ENCODE measurements at regions not wholly inside any gene's neighbourhood (a gene's known extent, or its start where the extent isn't known, plus 50 kb on each side); places are given as distances from the start of the nearest gene placed in this dataset.

DNA sequence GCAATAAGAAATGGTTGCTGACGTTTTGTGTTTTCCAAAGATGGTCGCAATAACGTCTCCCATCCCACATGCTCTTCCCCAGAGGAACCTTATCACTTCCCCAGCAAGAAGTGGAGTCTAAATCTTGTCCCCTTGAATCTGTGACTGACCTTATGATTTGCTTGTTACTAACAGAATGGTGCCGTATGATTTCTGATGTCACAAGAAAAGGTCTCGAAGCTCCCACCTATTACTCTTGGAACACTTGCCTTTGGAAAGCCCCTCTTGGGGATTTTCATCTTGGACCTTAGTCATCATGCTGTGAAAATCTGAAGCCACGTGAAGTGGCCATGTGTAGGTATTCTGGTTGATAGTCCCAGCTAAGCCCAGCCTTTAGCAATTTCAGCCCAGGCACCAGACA, 86.2 kb upstream of the GLS start:
- no peaks in the 10 kb centered on the region for H3K27me3 ChIP-seq (ENCODE audit: control insufficient read depth, insufficient read depth, low read length)
- no peak for DNase-seq
- H3K27ac ChIP-seq (ENCODE audit: low read length): no peak overlapping the region
- no peaks in the 10 kb centered on the region for H3K36me3 ChIP-seq (ENCODE audit: control insufficient read depth, insufficient read depth, low read length)
- WGBS (ENCODE audit: insufficient coverage): 67% methylated on average over 1 of the region's 6 CpGs
- H3K4me3 ChIP-seq (ENCODE audit: low read length): no peak overlapping the region
- no peaks in the 10 kb centered on the region for H3K4me1 ChIP-seq (ENCODE audit: control insufficient read depth, insufficient read depth, low read length)
- H3K9me3 ChIP-seq (replicated peaks; ENCODE audit: control insufficient read depth, low read depth, low read length): no peaks in the 10 kb centered on the region

DNA sequence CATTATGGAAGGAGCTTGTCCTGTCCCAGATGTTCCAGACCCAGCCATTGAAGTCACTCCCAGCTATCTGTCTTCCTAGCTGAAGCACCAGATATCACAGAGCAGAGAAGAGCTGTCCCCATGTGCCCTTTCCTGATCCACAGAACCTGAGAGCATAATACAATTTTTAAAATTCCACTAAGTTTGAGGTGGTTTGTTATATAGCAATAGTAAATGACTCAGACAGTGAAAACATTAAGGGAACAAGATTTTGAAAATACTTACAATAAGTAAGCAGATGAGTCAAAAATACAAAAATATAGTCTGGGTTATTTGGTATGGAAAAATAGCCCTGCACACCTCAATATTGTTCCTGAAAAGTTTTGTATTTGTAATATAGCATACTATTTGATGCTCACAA, 85.8 kb upstream of the GLS start:
- H3K27me3 ChIP-seq (ENCODE audit: control insufficient read depth, insufficient read depth, low read length): no peaks in the 10 kb centered on the region
- no peak overlapping the region for H3K27ac ChIP-seq (ENCODE audit: low read length)
- H3K36me3 ChIP-seq (ENCODE audit: control insufficient read depth, insufficient read depth, low read length): no peaks in the 10 kb centered on the region
- H3K4me3 ChIP-seq (ENCODE audit: low read length): no peak overlapping the region
- DNase-seq: no peak
- no peaks in the 10 kb centered on the region for H3K9me3 ChIP-seq (replicated peaks; ENCODE audit: control insufficient read depth, low read depth, low read length)
- H3K4me1 ChIP-seq (ENCODE audit: control insufficient read depth, insufficient read depth, low read length): no peaks in the 10 kb centered on the region

DNA sequence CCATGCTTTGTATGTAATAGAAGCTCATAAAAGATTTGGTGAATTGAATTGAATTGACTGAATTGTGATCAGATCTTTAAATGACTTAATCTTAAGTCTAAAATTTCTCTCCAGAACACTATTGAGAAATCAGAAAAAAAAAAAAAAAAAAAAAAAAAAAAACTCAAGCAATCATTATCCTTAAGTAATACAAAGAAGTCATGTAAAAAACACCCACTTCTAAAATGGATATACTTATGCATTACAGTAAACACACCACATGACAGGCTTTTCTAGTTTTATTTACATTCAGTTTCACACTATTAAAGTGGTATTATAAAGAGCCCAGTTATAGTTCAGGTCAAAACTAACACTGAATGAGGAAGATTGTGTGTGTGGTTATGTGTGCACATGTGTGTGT, 84.9 kb upstream of the GLS start:
- Histone ChIP-seq H3K9me3 (replicated peaks; ENCODE audit: control insufficient read depth, low read depth, low read length) (no peaks in the 10 kb centered on the region), H3K4me3 (ENCODE audit: low read length) (no peak overlapping the region), H3K36me3 (ENCODE audit: control insufficient read depth, insufficient read depth, low read length) (no peaks in the 10 kb centered on the region), H3K27ac (ENCODE audit: low read length) (no peak overlapping the region), H3K27me3 (ENCODE audit: control insufficient read depth, insufficient read depth, low read length) (no peaks in the 10 kb centered on the region), H3K4me1 (ENCODE audit: control insufficient read depth, insufficient read depth, low read length) (no peaks in the 10 kb centered on the region)
- DNase-seq: no peak

DNA sequence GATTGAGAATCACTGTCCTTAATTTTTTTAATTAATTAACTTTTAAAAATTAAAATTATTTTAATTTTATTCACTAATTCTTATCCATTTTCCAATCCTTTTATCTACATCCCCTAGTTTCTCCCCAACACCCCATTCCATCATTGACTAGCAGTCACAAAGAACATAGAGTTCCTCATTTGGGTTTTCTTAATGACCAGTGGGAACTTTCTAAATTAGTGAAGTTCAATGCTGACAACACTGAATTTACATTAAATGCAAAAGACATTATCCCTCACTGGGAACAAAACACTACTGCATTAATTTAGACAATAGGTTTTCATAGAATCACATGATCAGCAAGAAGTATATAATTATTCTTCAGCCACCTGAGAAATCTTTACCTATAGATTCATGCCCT, 80.6 kb upstream of the GLS start:
- DNase-seq: no peak
- no peak overlapping the region for H3K27ac ChIP-seq (ENCODE audit: low read length)
- no peak overlapping the region for H3K4me3 ChIP-seq (ENCODE audit: low read length)
- H3K36me3 ChIP-seq (ENCODE audit: control insufficient read depth, insufficient read depth, low read length): no peaks in the 10 kb centered on the region
- H3K27me3 ChIP-seq (ENCODE audit: control insufficient read depth, insufficient read depth, low read length): no peaks in the 10 kb centered on the region
- H3K9me3 ChIP-seq (replicated peaks; ENCODE audit: control insufficient read depth, low read depth, low read length): no peaks in the 10 kb centered on the region
- H3K4me1 ChIP-seq (ENCODE audit: control insufficient read depth, insufficient read depth, low read length): no peaks in the 10 kb centered on the region

DNA sequence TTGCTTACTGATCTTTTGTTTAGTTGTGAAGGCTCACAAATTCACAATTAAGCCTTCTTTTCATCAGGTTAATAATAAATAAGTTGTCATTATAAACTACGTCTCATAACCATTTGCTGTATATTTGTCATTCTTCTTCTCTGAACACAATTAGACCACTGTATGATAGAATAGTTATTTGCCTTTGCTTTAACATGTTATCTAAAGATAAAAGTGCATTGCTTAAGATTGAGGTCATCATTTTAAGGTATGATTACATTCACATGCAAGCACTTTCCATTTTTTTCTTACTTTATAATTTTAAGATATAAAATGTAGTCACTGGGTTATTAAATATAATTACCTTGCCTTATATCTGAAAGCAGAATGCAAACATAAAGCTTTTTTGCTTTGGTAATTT, 80.1 kb upstream of the GLS start:
- H3K36me3 ChIP-seq (ENCODE audit: control insufficient read depth, insufficient read depth, low read length): no peaks in the 10 kb centered on the region
- H3K4me3 ChIP-seq (ENCODE audit: low read length): no peak overlapping the region
- DNase-seq: no peak
- no CpG with 5 or more reads among the region's 1 CpG for WGBS (ENCODE audit: insufficient coverage)
- H3K9me3 ChIP-seq (replicated peaks; ENCODE audit: control insufficient read depth, low read depth, low read length): no peaks in the 10 kb centered on the region
- H3K27me3 ChIP-seq (ENCODE audit: control insufficient read depth, insufficient read depth, low read length): no peaks in the 10 kb centered on the region
- no peaks in the 10 kb centered on the region for H3K4me1 ChIP-seq (ENCODE audit: control insufficient read depth, insufficient read depth, low read length)
- H3K27ac ChIP-seq (ENCODE audit: low read length): no peak overlapping the region

DNA sequence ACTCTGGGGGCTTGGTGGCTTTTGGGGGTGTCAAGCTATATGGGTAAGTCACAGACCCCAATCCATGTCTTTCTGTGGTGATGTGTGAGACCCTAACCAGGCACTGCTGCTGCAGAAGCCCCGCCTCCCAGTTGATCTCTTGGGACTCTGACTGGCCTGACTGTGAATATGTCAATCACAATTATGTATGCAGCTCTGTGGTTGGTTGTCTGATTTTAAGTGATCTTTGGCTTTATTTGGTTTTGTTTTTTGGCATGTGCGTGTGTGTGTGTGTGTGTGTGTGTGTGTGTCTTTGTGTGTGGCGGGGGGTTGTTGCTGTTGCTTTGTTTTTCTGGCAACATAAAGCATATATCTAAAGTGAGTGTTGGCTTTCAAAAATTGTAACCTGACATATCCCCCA, 78.5 kb upstream of the GLS start:
- WGBS (ENCODE audit: insufficient coverage): no CpG with 5 or more reads among the region's 3 CpGs
- Histone ChIP-seq H3K27me3 (ENCODE audit: control insufficient read depth, insufficient read depth, low read length) (no peaks in the 10 kb centered on the region), H3K9me3 (replicated peaks; ENCODE audit: control insufficient read depth, low read depth, low read length) (no peaks in the 10 kb centered on the region), H3K4me3 (ENCODE audit: low read length) (no peak overlapping the region), H3K27ac (ENCODE audit: low read length) (no peak overlapping the region), H3K4me1 (ENCODE audit: control insufficient read depth, insufficient read depth, low read length) (no peaks in the 10 kb centered on the region), H3K36me3 (ENCODE audit: control insufficient read depth, insufficient read depth, low read length) (no peaks in the 10 kb centered on the region)
- DNase-seq: no peak

DNA sequence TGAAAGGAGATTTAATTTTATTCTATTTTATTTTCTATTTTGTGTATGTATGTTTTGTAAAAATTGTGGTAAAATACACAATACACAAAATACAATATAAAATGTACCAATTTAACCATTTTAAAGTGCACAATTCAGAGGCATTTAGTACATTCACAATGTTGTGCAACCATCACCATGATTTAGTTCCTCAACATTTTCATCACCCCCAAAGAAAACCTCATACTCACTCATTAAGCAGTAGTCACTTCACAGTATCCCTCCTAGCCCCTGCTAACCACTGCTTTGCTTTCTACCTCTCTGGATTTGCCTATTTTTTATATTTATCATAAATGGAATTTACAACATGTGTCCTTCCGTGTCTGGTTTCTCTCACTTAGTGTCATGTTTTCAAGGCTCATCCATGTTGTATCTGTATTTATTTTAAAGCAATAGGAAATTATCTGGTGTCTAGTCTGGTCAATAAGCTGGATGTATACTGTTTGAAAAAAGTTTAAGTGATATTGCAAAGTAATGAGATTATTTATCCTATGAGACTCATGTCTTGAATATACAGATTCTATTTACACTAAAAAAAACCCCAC, 77.9 kb upstream of the GLS start:
- Histone ChIP-seq H3K4me3 (ENCODE audit: low read length) (no peak overlapping the region), H3K4me1 (ENCODE audit: control insufficient read depth, insufficient read depth, low read length) (no peaks in the 10 kb centered on the region), H3K27me3 (ENCODE audit: control insufficient read depth, insufficient read depth, low read length) (no peaks in the 10 kb centered on the region), H3K27ac (ENCODE audit: low read length) (no peak overlapping the region), H3K36me3 (ENCODE audit: control insufficient read depth, insufficient read depth, low read length) (no peaks in the 10 kb centered on the region), H3K9me3 (replicated peaks; ENCODE audit: control insufficient read depth, low read depth, low read length) (no peaks in the 10 kb centered on the region)
- no CpG with 5 or more reads among the region's 1 CpG for WGBS (ENCODE audit: insufficient coverage)
- no peak for DNase-seq

DNA sequence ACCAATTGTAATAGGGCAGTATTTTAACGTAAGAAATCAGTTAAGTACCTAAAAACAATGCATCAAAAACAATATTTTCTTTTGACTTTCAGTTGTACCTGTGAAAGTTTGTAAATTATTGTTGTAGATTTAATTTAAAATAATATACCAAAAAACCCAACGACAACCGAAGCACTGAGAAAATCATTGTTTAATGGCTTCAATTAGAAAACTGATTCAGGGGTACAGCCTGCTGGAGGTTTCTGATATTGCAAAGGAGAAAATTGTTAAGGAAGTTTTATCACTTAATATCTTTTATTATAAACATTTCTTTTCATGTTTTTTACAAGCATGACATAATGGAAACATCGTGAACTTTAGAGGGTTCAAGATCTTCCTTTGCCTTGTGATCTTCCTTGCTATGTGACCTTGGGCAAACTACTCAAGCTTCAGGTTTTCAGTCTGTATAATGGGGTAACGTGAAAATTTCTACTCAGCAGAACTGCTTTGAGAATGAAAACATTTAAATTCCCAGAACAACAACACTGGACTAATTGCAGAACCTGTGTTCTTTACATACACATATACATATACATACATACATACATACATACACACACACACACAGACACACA, 76.3 kb upstream of the GLS start:
- Histone ChIP-seq H3K9me3 (replicated peaks; ENCODE audit: control insufficient read depth, low read depth, low read length) (no peaks in the 10 kb centered on the region), H3K27me3 (ENCODE audit: control insufficient read depth, insufficient read depth, low read length) (no peaks in the 10 kb centered on the region), H3K36me3 (ENCODE audit: control insufficient read depth, insufficient read depth, low read length) (no peaks in the 10 kb centered on the region), H3K4me3 (ENCODE audit: low read length) (no peak overlapping the region), H3K27ac (ENCODE audit: low read length) (no peak overlapping the region), H3K4me1 (ENCODE audit: control insufficient read depth, insufficient read depth, low read length) (no peaks in the 10 kb centered on the region)
- no CpG with 5 or more reads among the region's 5 CpGs for WGBS (ENCODE audit: insufficient coverage)
- peak; percentile 46 for DNase-seq

DNA sequence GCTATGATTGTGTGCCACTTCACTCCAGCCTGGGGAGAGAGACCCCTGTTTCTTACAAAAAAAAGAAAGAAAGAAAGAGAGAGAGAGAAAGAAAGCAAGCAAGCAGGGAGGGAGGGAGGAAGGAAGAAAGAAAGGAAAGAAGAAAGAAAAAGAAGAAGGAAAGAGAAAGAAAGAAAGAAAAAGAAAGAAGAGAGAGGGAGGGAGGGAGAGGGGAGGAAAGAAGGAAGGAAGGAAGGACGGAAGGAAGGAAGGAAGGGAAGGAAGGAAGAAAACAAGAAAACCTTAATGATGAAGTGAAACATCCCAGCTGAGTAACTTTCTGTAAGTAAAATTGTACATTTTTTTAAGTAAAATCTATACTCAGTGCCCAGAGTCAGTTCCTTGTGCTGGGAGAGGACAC, 75.5 kb upstream of the GLS start:
- no peaks in the 10 kb centered on the region for H3K9me3 ChIP-seq (replicated peaks; ENCODE audit: control insufficient read depth, low read depth, low read length)
- no peak overlapping the region for H3K27ac ChIP-seq (ENCODE audit: low read length)
- H3K4me1 ChIP-seq (ENCODE audit: control insufficient read depth, insufficient read depth, low read length): no peaks in the 10 kb centered on the region
- no peaks in the 10 kb centered on the region for H3K36me3 ChIP-seq (ENCODE audit: control insufficient read depth, insufficient read depth, low read length)
- no peak overlapping the region for H3K4me3 ChIP-seq (ENCODE audit: low read length)
- H3K27me3 ChIP-seq (ENCODE audit: control insufficient read depth, insufficient read depth, low read length): no peaks in the 10 kb centered on the region
- WGBS (ENCODE audit: insufficient coverage): no CpG with 5 or more reads among the region's 1 CpG
- DNase-seq: no peak

DNA sequence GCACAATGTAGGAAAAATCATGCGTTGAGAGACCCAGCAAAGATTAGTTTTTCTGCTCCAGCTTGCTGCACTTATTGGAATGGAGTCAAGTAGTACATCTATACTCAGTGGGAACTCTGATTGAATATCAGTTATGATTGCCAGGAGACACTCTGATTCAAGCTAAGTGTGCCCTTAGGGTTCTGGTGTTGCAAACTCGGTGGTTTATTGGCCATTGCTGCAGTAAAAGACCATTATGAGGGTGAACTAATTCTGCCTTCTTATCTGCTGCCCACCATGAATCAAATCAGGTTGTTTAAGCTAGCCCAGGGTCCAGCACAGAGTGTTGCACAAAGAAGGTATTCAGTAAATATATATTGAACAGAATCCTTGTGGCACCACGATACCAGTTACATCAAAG, 74.8 kb upstream of the GLS start:
- no peaks in the 10 kb centered on the region for H3K36me3 ChIP-seq (ENCODE audit: control insufficient read depth, insufficient read depth, low read length)
- 85% methylated on average over 2 of the region's 3 CpGs for WGBS (ENCODE audit: insufficient coverage)
- no peaks in the 10 kb centered on the region for H3K27me3 ChIP-seq (ENCODE audit: control insufficient read depth, insufficient read depth, low read length)
- no peak for DNase-seq
- no peak overlapping the region for H3K27ac ChIP-seq (ENCODE audit: low read length)
- no peaks in the 10 kb centered on the region for H3K4me1 ChIP-seq (ENCODE audit: control insufficient read depth, insufficient read depth, low read length)
- H3K4me3 ChIP-seq (ENCODE audit: low read length): no peak overlapping the region
- no peaks in the 10 kb centered on the region for H3K9me3 ChIP-seq (replicated peaks; ENCODE audit: control insufficient read depth, low read depth, low read length)

DNA sequence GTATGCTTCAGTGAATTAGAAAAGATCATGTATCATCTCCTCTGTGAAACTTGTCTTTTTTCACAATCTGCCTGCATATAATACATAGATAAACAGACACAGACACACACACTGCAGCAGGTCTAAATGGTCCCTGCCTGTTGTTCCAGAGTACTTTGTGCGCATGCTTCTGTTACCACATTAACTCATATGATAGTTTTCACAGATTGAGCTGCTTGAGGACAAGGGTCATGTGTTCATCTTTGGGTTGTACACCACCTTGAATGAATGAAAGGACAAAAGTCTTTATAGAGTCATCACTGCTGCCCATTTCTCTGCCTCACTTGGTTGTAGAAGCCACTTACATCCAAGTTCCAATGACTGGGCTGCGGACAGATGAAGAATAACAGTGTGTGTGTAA, 72.7 kb upstream of the GLS start:
- no peak overlapping the region for H3K4me3 ChIP-seq (ENCODE audit: low read length)
- WGBS (ENCODE audit: insufficient coverage): no CpG with 5 or more reads among the region's 2 CpGs

More for the DNA sequence above, 72.7 kb upstream of the GLS start:
- DNase-seq: no peak
- Histone ChIP-seq H3K9me3 (replicated peaks; ENCODE audit: control insufficient read depth, low read depth, low read length) (no peaks in the 10 kb centered on the region), H3K4me1 (ENCODE audit: control insufficient read depth, insufficient read depth, low read length) (peaks cover 1% of the 10 kb centered on the region), H3K27ac (ENCODE audit: low read length) (no peak overlapping the region), H3K36me3 (ENCODE audit: control insufficient read depth, insufficient read depth, low read length) (no peaks in the 10 kb centered on the region), H3K27me3 (ENCODE audit: control insufficient read depth, insufficient read depth, low read length) (no peaks in the 10 kb centered on the region)
